ENCODE measurements at regions not wholly inside any gene's neighbourhood (a gene's known extent, or its start where the extent isn't known, plus 50 kb on each side); places are given as distances from the start of the nearest gene placed in this dataset.

DNA sequence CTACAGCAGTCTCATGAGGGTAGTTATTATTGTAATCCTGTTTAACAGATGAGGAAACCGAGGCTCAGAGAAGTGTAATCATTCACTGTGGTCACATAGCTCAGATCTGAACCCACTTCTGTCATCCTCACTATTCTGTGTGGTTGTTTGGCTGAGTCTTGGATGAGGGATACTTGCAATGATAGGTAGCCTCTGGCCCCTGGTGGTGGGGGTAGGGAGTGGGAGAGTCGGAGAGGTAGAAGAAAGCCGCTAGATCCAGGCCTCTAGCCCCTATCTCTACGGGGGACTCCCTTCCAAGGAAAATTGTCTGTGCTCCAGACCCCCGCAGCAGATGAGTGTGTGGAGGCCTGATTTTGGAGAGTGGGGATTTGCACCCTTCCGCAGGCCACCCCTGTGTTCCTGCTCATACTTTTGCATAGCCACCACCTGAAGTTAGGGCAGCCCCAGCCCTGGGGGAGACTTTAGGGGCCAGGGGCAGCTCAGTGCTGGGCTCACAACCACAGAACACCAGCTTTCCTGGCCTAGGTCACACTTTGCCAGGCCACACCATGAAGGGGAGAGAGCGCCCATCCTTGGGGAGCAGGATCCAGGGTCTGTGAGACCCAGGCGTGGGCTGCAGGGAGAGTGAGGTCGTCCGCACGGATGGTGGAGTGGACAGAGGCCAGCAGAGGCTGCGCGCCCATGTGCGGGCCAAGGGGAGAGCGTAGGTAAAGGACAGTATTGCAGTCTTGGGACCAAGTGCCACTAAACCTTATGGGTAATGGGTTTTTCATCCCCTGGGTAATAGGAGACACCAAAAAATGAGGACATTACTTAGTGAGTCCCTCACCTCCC lies 148.2 kb downstream of the GLI2 start:
- no peak for DNase-seq

DNA sequence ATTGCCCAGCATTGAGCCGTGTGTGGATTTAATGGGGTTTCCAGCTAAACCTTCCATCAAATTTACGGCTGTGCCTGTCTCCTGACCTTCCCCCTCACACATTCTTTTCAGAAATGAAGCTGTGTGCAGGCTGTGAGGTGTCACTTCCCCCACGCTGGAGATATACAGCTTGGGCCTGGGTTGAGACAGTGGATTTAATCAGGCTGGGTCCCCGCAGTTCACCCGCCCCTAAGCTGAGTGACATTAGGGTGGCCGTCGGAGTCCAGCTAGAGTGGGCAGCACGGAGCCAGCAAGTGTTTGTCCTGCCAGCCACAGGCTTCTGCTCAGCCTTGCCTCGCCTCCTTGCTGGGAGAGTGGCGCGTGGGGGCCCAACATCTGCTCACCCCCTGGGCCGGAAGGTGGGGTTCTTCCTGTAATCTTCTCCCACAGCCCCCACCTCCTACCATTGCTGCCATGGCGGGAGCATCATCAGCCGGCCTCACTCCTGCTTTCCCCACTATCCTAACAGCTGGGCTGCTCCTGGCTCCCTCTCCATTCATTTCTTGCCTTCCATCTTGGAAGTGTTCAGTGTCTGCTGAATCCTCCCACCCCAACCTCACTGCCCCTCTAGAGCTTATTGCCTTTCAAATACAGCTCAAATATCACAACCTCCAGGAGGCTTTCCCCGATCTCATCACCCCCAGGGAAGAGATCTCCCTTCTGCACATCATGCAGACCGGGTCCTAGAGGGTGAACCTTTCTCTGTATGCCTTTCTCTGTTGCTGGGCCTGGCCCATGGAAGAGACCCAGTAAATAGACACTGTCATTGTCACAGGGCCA lies 149.0 kb downstream of the GLI2 start:
- no peak for DNase-seq

DNA sequence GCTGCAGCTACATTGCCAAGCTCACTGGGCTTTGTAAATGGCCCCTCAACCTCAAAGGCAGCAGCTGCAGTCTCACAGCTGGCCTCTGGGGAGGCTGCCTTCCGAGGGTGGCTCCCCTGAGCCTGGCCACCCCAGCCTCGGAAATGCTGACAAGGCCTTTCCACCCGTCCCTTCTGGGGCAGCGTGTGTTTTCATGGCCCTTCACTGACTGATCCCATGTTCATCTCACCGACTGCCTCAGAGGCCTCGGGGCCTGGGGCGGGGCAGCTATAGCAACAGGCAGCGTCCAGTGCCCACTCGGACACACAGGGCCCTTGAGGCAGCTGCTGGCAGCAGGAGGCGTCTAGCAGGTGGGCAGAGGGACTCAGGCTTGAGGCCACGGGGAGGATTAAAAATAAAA lies 149.7 kb downstream of the GLI2 start:
- no peak for DNase-seq

DNA sequence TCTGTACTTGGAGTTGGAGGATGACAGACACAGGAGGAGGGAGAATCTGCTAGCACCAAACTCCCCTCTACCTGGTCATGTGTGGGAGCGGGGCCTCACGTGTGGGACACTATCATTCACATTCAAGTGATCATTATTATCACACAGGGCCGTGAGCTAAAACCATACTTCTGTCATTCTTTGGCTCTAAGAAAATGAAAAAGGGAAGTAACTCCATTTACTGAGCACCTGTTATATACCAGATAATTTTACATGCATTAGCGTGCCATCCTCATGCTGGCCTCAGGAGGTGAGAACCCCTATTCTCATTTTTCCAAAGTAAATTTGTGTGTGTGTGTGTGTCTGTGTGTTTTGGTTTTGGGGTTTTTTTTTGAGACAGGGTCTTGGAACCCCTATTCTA lies 150.1 kb downstream of the GLI2 start:
- DNase-seq = no peak

DNA sequence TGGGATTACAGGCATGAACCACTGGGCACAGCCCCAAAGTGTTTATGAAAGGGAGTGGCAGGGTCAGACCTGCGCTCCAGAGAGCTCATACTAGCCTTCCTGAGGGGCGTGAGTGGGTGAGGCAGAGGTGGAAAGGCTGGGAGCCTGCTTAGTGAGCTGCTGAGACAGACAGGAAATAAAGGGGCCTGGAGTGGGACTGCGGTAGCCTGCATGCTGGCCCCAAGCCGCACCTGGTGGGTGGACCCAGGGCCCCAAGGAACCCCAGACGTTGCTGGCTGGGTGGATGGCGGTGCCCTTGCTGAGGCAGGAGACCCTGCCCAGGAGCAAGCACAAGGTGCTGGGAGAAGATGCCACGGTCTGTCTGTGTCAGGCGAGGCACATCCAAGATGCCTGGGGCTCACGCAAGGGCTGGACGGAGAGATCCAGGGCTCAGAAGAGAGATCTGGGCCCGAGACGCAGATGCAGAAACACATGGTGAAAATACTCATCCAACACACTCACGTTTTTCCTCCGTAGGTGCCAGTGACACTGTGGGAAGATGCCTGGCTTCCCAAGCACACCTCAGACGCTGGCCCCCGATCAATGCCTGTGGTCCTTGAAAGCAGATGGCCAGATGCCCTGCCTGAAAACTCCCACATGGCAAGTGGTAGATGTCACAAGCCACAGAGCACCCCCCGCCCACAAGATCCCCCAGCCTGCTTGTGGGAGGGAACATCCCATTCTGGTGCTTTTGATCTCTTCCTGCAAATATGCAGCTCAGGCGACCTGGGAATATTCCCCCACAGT lies 151.1 kb downstream of the GLI2 start:
- no peak for DNase-seq

DNA sequence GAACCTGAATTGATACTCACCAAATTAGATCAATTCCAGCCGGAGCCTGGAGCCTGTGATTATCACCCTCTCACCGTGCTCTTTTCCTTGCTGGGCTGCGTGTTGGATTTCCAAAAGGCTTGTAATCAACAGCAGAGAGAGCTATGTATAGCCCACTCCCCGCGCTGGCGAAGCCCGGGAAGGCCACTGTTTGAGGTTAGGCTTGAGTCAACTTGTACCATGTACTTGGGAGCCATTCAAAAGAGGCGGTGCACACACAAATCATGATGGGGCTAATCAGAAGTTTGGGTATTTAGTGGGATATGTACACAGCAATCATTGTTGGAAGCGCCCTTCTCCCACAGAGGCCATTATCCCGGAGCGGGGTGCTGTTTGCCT lies 151.6 kb downstream of the GLI2 start:
- peak; percentile 48 for DNase-seq

DNA sequence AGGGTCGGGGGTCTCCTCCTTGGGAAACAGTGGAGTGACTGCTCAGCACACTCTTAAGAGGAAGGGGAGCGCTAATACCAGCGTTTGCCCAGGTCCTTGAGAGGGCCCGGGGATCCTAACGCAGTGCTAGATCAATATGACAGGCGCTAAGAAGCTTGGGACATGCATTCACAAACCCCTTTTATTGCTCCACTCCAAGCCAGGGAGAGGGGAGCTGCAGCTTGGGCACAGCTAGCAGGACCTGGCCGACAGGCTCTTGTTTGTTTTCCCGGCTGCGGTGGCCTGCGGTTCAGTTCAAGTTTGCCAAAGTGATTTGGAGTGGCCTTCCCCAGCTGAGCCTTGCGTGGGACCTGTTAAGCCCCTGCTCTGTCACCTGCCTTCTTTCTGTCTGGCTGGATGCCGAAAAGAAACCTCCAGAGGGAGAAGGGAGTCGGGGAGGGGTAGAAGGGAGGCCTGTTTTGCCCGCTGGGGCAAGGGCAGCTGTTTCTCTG lies 152.1 kb downstream of the GLI2 start:
- DNase-seq = no peak

DNA sequence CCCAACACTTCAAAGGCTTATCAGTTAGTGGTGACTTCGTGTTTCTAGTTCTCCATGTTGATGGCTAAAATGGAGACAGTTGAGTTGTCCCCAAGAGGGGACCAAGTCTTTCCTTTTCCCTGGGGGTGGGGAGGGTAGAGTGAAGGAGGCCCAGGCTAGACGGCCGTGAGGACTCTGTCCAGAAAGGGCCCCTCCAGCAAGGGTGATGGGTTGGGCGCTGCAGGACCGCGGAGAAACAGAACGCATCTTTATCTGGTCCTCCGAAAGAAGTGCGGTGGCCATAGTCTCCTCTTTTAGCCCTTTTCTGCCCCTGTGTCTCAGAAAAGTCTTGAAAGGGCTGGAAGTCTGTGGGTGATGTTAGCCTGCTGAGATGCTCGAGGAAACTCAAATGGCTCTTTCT lies 153.2 kb downstream of the GLI2 start:
- DNase-seq = no peak

DNA sequence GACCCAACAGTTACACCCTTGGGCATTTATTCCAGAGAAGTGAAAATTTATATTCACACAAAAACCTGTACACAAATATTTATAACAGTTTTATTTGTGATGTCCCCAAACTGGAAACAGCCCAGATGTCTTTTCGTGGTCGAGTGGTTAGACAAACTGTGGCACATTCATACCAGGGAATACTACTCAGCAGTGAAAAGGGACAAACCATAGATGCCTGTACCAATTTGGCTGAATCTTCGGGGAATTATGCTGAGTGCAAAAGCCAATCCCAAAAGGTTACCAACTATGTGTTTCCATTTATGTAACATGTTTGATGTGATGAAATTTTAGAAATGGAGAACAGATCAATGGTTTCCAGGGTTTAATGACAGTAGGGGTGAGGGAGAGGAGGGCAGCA lies 154.3 kb downstream of the GLI2 start:
- no peak for DNase-seq

DNA sequence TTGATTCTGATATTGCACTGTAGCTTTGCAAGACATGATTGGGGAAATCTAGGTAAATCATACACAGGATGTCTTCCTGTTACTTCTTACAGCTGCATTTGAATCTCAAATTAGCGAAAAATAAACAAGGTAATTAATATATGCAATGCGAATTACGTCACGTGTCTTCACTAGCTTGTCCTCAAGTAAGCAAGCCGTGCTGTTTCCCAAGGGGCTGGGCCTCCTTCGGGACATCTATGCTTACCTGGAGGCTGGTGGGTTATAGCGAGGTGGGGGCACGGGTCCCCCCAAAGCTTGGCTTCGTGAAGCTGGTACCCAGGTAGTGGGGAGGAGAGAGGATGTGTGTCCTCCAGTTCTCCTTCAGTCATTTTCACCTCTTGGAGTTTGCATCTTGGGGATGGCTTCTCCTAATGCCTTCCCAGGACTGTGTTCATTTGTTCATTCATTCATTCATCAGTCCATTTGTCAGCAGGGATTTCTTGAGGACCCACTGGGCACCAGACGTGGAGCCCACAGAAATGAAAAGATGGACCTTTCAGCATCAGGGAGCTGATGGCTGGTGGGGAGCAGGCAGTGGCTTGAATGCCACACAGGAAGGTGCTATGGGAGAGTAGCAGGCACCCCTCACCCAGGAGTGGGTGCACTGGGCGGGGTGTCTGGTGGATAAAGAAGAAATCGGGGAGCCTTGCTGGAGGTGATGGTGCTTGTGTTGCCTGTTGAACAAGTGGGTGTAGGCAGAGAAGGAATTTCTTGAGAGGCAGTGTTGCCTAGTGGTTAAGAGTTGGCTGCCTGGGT lies 155.1 kb downstream of the GLI2 start:
- DNase-seq = no peak

DNA sequence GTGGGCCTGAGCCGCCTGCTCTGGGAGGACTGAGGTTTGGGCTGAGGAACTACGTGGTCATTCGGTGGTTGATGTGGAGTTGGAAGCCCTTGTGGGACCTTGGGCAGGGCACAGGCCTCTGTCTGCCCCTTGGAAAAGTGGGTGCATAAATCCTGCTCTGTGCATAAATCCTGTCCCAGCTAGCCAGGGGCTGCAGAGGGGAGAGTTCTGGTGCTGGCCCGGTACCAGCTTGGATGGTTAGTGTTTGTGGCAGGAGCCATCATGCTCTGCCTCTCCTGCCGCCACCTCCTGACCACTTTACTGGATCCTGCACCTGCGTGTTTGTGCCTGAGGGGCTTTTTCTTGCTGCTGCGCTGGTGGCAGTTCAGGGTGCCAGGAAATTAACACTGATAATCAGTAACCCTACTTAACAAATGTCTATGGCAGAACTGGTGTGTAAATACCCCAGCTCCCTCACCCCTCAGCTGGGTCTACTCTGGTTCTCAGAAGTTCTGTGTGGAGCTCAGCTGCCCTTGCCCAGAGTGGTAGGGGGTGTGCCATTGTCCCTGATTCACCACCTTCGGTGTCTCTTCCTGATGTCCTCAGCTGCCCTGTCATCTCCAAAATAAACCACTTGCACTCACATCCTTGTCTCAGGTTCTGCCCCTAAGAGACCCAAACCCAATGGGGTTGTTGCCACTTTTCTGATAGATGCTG lies 156.8 kb downstream of the GLI2 start:
- no peak for DNase-seq

DNA sequence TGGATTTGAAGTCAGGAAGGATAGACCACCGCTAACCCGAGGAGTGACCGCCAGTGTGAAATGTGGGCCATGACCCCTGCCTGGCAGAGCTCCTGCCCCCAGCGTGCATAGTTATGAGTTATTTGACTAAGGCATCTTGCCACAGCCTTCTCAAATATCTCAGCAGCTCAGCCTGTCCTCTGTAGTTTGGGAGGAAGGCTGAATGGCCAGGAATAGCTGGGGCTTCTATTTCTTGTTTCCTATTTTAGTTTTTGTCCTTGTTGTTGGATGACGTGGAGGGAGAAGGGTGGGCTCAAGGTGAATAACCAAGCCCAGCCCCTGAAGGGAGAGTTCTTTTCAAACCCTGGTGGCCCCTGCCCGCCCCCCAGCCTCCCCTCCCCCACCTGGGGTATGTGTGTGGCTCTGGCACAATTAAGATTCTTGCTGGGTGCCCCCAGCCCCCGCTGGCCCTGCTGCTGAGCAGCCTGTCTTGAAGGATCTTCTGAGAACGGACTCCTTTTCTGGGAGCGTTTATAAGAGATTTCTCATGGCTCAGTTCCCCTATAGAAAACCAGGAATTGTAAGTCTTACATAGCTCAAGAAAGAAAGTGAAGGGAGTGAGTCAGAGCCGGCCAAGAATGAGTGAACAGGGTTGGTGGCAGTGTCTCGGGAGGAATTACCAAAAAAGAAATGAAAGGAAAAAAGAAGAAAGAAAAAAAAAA lies 157.4 kb downstream of the GLI2 start:
- DNase-seq = peak; percentile 70

DNA sequence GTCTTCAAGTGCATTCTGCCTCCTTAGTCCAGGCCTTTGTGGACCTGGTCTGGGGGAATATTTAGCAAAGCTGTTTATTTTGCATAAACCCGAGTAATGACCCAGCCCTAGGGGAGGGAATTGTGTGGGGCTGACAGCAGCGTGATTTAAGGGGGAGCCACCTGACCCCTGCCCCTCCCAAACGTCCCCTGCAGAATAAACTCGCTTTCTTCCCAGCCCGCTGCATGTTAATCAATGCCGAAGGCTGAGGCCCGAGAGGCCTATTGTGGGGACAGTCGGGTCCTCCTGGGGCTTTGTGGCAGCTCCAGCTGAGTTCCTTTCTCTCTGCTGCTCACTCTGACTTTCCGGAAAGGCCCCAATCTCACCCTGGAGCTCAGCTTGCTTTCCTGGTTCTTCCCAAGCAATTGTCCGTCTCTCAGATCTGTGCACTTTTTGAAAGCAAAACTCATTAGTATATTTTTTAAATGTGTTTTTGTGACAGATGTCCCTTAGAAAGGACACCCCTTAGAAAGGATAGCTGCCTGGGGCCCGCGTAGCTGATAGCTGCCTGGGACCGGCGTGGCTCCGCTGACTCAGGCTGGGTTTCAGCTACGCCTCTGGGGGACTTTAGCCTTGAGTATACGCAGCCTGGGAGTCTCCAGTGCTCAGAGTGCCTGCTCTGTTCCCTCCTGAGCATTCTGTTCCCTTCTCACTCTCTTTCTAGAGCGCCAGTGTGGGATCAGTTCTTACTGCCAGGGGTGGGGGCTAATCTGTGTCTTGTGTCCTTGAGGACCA lies 158.3 kb downstream of the GLI2 start:
- DNase-seq = no peak

DNA sequence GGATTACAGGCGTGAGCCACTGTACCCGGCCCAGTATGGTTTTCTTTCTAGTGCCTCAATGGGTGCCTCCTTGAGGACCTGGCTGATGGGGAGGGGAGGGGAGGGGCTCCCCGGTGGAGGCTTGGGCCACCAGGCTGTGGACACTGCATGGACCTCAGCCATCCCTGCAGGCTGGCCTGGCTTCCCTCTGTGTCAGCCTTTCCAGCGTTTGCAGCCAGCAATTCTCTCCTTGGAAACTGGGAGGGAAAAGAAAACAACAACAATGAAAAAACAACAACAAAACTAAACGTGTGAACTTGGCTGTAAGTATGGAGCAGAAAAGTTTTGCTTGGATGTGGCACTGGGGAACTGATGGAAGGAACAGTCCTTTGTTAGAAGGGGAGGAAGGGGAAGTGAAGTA lies 159.3 kb downstream of the GLI2 start:
- DNase-seq = no peak

DNA sequence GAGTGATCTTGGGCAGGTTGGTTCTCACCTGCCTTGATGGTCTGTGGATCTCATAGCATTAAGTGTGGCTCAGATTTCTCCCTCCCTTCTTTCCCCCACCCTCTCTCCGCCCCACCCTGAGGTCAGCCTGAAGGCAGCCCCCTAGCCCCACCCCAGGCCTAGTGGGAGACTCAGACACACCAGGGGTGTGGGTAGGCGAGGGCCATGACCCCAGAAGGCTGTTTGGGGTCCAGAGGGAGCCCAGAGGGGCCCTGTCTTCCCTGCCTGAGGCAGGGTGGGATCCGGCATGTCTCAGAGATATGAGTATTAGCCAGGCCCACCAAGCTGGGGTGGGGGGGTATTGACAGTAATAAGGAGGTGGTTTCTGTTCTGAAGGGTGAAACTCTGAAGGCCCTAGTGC lies 160.5 kb downstream of the GLI2 start:
- no peak for DNase-seq

DNA sequence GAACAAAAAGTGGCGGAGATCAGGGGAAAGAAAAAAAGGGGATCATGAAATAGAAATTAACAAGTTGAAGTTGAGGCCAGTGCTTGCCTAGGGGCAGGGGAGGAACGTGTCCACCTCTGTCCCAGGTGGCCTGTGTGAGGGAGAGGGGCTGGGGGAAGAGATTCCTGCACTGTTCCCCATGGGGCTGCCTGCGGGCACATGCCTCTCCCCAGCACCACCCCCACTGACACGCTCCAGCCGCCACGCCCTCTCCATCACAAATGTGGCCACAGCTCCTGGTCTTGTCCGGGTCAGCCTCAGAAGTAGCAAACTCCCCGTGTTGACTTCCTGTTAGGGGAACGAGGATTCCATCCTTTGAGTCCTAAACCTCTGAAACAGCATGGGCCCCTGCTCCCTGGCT lies 161.2 kb downstream of the GLI2 start:
- DNase-seq = no peak

DNA sequence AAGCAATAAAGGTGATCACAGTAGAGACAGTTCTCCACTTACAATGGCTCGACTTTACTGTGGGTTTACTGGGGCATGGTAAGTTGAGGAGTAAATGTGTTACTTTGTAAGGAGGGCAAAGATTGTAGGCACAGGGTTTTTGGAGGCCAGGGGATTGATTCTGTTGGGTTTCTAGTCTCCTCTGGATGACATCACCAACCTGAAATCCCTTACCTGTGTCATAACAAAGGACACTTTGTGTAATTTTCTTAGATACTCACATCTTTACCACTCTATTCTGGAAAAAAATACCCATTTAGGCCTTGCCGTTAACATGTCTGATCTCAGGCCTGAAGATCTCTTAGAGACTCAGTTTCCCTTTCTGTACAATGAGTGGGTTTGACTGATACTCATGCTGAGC lies 161.7 kb downstream of the GLI2 start:
- no peak for DNase-seq

DNA sequence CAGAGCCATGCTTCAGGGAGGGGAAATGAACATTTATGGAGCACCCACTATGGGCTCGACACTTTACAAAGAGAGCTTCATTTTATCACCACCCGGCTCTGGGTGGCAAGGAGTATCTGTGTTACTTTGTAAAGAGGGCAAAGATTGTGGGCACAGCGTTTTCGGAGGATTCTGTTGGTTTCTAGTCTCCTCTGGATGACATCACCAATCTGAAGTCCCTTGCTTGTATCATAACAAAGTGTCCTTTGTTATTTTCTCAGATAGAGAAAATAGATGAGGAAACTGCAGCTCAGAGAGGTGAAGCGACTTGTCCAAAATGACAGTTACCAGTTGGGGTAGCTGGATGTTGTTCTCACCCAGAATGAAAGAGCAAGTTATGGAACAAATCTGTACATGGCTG lies 162.8 kb downstream of the GLI2 start:
- no peak for DNase-seq

DNA sequence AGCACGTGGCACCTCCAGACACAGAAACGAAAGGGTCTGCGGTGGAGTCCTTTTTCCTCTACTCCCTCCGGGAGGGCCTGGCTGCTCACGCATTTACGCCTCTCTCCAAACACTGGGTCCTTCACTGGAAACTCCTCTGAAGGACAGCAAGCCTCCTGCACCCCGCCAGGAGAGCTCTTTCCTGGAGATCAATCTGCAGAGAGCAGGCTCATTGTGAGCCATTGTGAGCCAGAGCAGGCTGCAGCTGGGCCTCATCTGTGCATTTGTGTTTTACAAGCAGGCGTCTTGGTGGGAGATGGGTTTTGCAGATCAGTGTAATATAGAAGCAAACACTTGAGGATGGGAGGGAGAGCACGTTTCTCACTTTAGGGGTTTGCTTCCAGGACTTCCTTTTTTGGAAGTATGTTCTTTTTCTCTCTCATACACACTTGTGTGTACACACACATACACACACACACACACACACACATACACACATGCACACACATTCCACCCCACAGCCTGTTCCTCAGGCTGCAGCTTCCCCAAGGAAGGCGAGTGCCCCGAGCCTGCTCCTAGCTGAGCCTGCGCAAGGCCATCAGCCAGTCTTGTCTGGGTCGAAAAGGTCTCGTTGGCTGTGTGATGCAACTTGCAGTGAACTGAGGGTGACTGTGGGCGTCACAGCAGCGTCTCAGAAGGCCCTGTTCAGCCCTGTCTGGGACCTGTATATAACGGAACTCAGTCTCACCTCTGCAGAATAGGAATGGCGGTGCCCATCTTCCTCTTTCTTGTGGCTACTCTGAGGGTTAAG lies 163.5 kb downstream of the GLI2 start:
- no peak for DNase-seq

Data from fibroblast of skin of abdomen (primary cell).